Hematopoietic multipotent progenitor cell treated with erythropoietin and hydrocortisone succinate and interleukin-3 and kit ligand, for 15 days (in vitro differentiated cells): ENCODE measurements at regions not wholly inside any gene's neighbourhood (a gene's known extent, or its start where the extent isn't known, plus 50 kb on each side); places are given as distances from the start of the nearest gene placed in this dataset.

Experiments used
- DNase-seq: peaks from one replicate; pipeline ENCODE4 v3.0.0-alpha.2; 2015; ENCODE audit warnings: low spot score

GRCh38 chr2:9772035-9772998 lies 71.0 kb upstream of the TAF1B start:
- no peak for DNase-seq

GRCh38 chr2:9772999-9773902 lies 70.0 kb upstream of the TAF1B start:
- no peak for DNase-seq

- no peak for DNase-seq
Measured at GRCh38 chr2:9773903-9774239, 69.4 kb upstream of the TAF1B start.

GRCh38 chr2:9774266-9774665 lies 69.0 kb upstream of the TAF1B start:
- DNase-seq = no peak

- DNase-seq = no peak
Measured at GRCh38 chr2:9775351-9775750, 67.9 kb upstream of the TAF1B start.

- no peak for DNase-seq
Measured at GRCh38 chr2:9775999-9776712, 67.1 kb upstream of the TAF1B start.

- DNase-seq = no peak
Measured at GRCh38 chr2:9777081-9777480, 66.2 kb upstream of the TAF1B start.

GRCh38 chr2:9778012-9778411 lies 65.3 kb upstream of the TAF1B start:
- no peak for DNase-seq

GRCh38 chr2:9778471-9779316 lies 64.6 kb upstream of the TAF1B start:
- DNase-seq = no peak

GRCh38 chr2:9779596-9780264 lies 63.5 kb upstream of the TAF1B start:
- DNase-seq = no peak

- DNase-seq = no peak
Measured at GRCh38 chr2:9780368-9781130, 62.7 kb upstream of the TAF1B start.

- no peak for DNase-seq
Measured at GRCh38 chr2:9781252-9781651, 62.0 kb upstream of the TAF1B start.

GRCh38 chr2:9782197-9782719 lies 61.0 kb upstream of the TAF1B start:
- DNase-seq = no peak

- DNase-seq = no peak
Measured at GRCh38 chr2:9789371-9789770, 53.9 kb upstream of the TAF1B start.

- no peak for DNase-seq
Measured at GRCh38 chr2:9790702-9791225, 52.5 kb upstream of the TAF1B start.

GRCh38 chr2:9791711-9792110 lies 51.6 kb upstream of the TAF1B start:
- no peak for DNase-seq

- DNase-seq = no peak
Measured at GRCh38 chr2:9793156-9793917, 49.9 kb upstream of the TAF1B start.
